Body of pancreas (tissue), 4 donors: ENCODE measurements at regions not wholly inside any gene's neighbourhood (a gene's known extent, or its start where the extent isn't known, plus 50 kb on each side); places are given as distances from the start of the nearest gene placed in this dataset.

Experiments used
- ATAC-seq: fragments of 150-250 bp; one replicate; pipeline ENCODE4 v1.9.1; 2016
- DNase-seq, 4 donors: peaks; one replicate each; pipeline ENCODE4 v3.0.0-alpha.2; 2019
- H3K27ac ChIP-seq, 4 donors: fragments of 200-600 bp; sonication (generic); 1 replicate in 3 of 4; 2 replicates in 1 of 4; pipeline versions ENCODE4 v1.5.1 to v1.6.1; 2016 to 2019; ENCODE audit warnings: mild to moderate bottlenecking in 1 of 4, mixed read lengths in 1 of 4, moderate library complexity in 1 of 4
- H3K27me3 ChIP-seq, 2 donors: fragments of 200-600 bp; sonication (generic); one replicate each; pipeline ENCODE4 v1.6.0; 2016; ENCODE audit warnings: mild to moderate bottlenecking in 1 of 2
- H3K36me3 ChIP-seq, 2 donors: fragments of 200-600 bp; sonication (generic); replicated peaks in 1 of 2; 2 replicates each; pipeline ENCODE4 v1.5.1; 2016; ENCODE audit warnings: low read depth in 2 of 2; ENCODE audit not compliant: insufficient read depth in 1 of 2
- H3K4me1 ChIP-seq: fragments of 200-600 bp; sonication (generic); one replicate; pipeline ENCODE4 v1.6.0; 2016
- H3K4me3 ChIP-seq, 2 donors: fragments of 200-600 bp; sonication (generic); 1 replicate in 1 of 2; 2 replicates in 1 of 2; pipeline ENCODE4 v1.5.1; 2016 to 2019
- H3K9me3 ChIP-seq, 3 donors: fragments of 200-600 bp; sonication (generic); 1 replicate in 2 of 3; 2 replicates in 1 of 3; pipeline ENCODE4 v1.5.1; 2016
- CTCF ChIP-seq, 7 experiments: fragments of 450-650 bp in 4 of 7; fragments of 200-600 bp in 3 of 7; sonication (generic) in 3 of 7; IDR thresholded peaks; one replicate each; pipeline ENCODE4 v1.5.1; 2016 to 2019; ENCODE audit warnings: antibody characterized with exemption in 7 of 7
- POLR2A ChIP-seq, 3 donors: fragments of 450-650 bp; IDR thresholded peaks; one replicate each; pipeline ENCODE4 v1.6.1; 2016; ENCODE audit warnings: antibody characterized with exemption in 3 of 3, mild to moderate bottlenecking in 2 of 3
- WGBS, 2 donors: methylation state at CpG; one replicate each; pipeline ENCODE4 v1.1.5; 2017; 5-methylcytosine and 5-hydroxymethylcytosine counted together
- intact Hi-C: fragments of 100-400 bp; cut with DNase I; formaldehyde crosslinking; loops from one replicate; pipeline ENCODE4 v1.15.1; 2023

- no peaks in the 10 kb centered on the region for H3K27me3 ChIP-seq
- no peak overlapping the region for H3K4me3 ChIP-seq
- H3K9me3 ChIP-seq: no peaks in the 10 kb centered on the region
- no peak for ATAC-seq
- DNase-seq: no peak
- H3K27ac ChIP-seq: no peak overlapping the region
- TF ChIP-seq POLR2A (IDR thresholded peaks at IDR 0.05): no peak
- no peak for TF ChIP-seq CTCF (IDR thresholded peaks at IDR 0.05)
- no peaks in the 10 kb centered on the region for H3K36me3 ChIP-seq
- no peaks in the 10 kb centered on the region for H3K4me1 ChIP-seq
- intact Hi-C loops: no loop called here
Observed at GRCh38 chr5:67673618-67674017, 477.0 kb upstream of the CD180 start.

GRCh38 chr5:67673180-67673579 is 476.6 kb upstream of the CD180 start:
- TF ChIP-seq CTCF (IDR thresholded peaks at IDR 0.05) (no peak), POLR2A (IDR thresholded peaks at IDR 0.05) (no peak)
- 91 to 92% methylated on average over 3 of the region's 3 CpGs for WGBS, 2 donors
- no peaks in the 10 kb centered on the region for H3K27me3 ChIP-seq
- no peaks in the 10 kb centered on the region for H3K9me3 ChIP-seq
- no peaks in the 10 kb centered on the region for H3K4me1 ChIP-seq
- DNase-seq (no peak), ATAC-seq (no peak)
- intact Hi-C loops: no loop called here
- no peak overlapping the region for H3K4me3 ChIP-seq
- H3K27ac ChIP-seq: no peak overlapping the region
- no peaks in the 10 kb centered on the region for H3K36me3 ChIP-seq

- ATAC-seq (no peak), DNase-seq (no peak)
- intact Hi-C loops: no loop called here
- no peaks in the 10 kb centered on the region for H3K27me3 ChIP-seq
- 75 to 94% methylated on average over 1 of the region's 1 CpG for WGBS, 2 donors
- H3K4me3 ChIP-seq: no peak overlapping the region
- no peak overlapping the region for H3K27ac ChIP-seq
- no peaks in the 10 kb centered on the region for H3K9me3 ChIP-seq
- H3K4me1 ChIP-seq: no peaks in the 10 kb centered on the region
- no peaks in the 10 kb centered on the region for H3K36me3 ChIP-seq
- no peak for TF ChIP-seq CTCF (IDR thresholded peaks at IDR 0.05)
Observed at GRCh38 chr5:67672636-67673035, 476.0 kb upstream of the CD180 start.

GRCh38 chr5:67669916-67670315 is 473.3 kb upstream of the CD180 start:
- Histone ChIP-seq H3K27me3 (no peaks in the 10 kb centered on the region), H3K27ac (no peak overlapping the region), H3K4me1 (no peaks in the 10 kb centered on the region), H3K36me3 (no peaks in the 10 kb centered on the region), H3K9me3 (peaks cover 0 to 5% (median 0%) of the 10 kb centered on the region in 3 donors), H3K4me3 (no peak overlapping the region)
- WGBS, 2 donors: 59 to 63% methylated on average over 2 of the region's 2 CpGs
- no peak for TF ChIP-seq CTCF (IDR thresholded peaks at IDR 0.05)
- TF ChIP-seq POLR2A (IDR thresholded peaks at IDR 0.05): no peak
- intact Hi-C loops: no loop called here
- no peak for DNase-seq
- no peak for ATAC-seq

- DNase-seq: peak in 1 of 4 donors; percentile 22
- no peaks in the 10 kb centered on the region for H3K4me1 ChIP-seq
- intact Hi-C loops: no loop called here
- no peak overlapping the region for H3K27ac ChIP-seq
- no peaks in the 10 kb centered on the region for H3K9me3 ChIP-seq
- 8 to 16% methylated on average over 3 of the region's 3 CpGs for WGBS, 2 donors
- no peak for TF ChIP-seq CTCF (IDR thresholded peaks at IDR 0.05)
- H3K27me3 ChIP-seq: no peaks in the 10 kb centered on the region
- no peak for ATAC-seq
- H3K36me3 ChIP-seq: no peaks in the 10 kb centered on the region
- no peak overlapping the region for H3K4me3 ChIP-seq
Observed at GRCh38 chr5:67660149-67660548, 463.6 kb upstream of the CD180 start.
